ENCODE measurements at regions not wholly inside any gene's neighbourhood (a gene's known extent, or its start where the extent isn't known, plus 50 kb on each side); places are given as distances from the start of the nearest gene placed in this dataset.
A peak's percentile ranks its signal among the peaks of the same experiment; 100 is the strongest.

GRCh38 chr1:87439821-87440220 lies 111.1 kb downstream of the LMO4 start:
- no peak for DNase-seq

GRCh38 chr1:87449348-87449963 lies 120.8 kb downstream of the LMO4 start:
- DNase-seq, result no peak

- no peak for DNase-seq
Observed at GRCh38 chr1:87450136-87450535, 121.5 kb downstream of the LMO4 start.

- no peak for DNase-seq
Observed at GRCh38 chr1:87450615-87451209, 122.0 kb downstream of the LMO4 start.

GRCh38 chr1:87451229-87451920 lies 122.7 kb downstream of the LMO4 start:
- no peak for DNase-seq

- DNase-seq, result no peak
Observed at GRCh38 chr1:87452648-87453047, 124.0 kb downstream of the LMO4 start.

GRCh38 chr1:87457408-87457807 lies 128.7 kb downstream of the LMO4 start:
- DNase-seq, result no peak

- no peak for DNase-seq
Observed at GRCh38 chr1:87462894-87463293, 134.2 kb downstream of the LMO4 start.

- no peak for DNase-seq
Observed at GRCh38 chr1:87464022-87464490, 135.4 kb downstream of the LMO4 start.

GRCh38 chr1:87466621-87467020 lies 137.9 kb downstream of the LMO4 start:
- no peak for DNase-seq

GRCh38 chr1:87472716-87473115 lies 144.0 kb downstream of the LMO4 start:
- no peak for DNase-seq

- DNase-seq, result no peak
Observed at GRCh38 chr1:87473203-87473661, 144.6 kb downstream of the LMO4 start.

- no peak for DNase-seq
Observed at GRCh38 chr1:87474098-87474497, 145.4 kb downstream of the LMO4 start.

GRCh38 chr1:87478231-87478630 lies 149.6 kb downstream of the LMO4 start:
- DNase-seq, result no peak

- DNase-seq, result no peak
Observed at GRCh38 chr1:87495147-87495546, 166.5 kb downstream of the LMO4 start.

GRCh38 chr1:87495870-87496269 lies 167.2 kb downstream of the LMO4 start:
- no peak for DNase-seq

GRCh38 chr1:87497380-87498203 lies 168.9 kb downstream of the LMO4 start:
- no peak for DNase-seq

GRCh38 chr1:87501738-87502137 lies 173.1 kb downstream of the LMO4 start:
- no peak for DNase-seq

GRCh38 chr1:87505391-87505983 lies 176.8 kb downstream of the LMO4 start:
- DNase-seq, result peak; percentile 1

- no peak for DNase-seq
Observed at GRCh38 chr1:87506147-87506546, 177.5 kb downstream of the LMO4 start.

- DNase-seq, result no peak
Observed at GRCh38 chr1:87508247-87508787, 179.6 kb downstream of the LMO4 start.

- DNase-seq, result no peak
Observed at GRCh38 chr1:87510540-87510939, 181.9 kb downstream of the LMO4 start.

GRCh38 chr1:87511449-87511848 lies 182.8 kb downstream of the LMO4 start:
- DNase-seq, result no peak
